ENCODE measurements at regions not wholly inside any gene's neighbourhood (a gene's known extent, or its start where the extent isn't known, plus 50 kb on each side); places are given as distances from the start of the nearest gene placed in this dataset.
A peak's percentile ranks its signal among the peaks of the same experiment; 100 is the strongest.

- DNase-seq (ENCODE audit: low spot score): no peak
- Histone ChIP-seq H2BK12ac (ENCODE audit: low read length) (no peak overlapping the region), H3K27me3 (ENCODE audit: control insufficient read depth in 3 of 3, insufficient read depth in 3 of 3, low read depth in 1 of 3, low read length in 3 of 3) (no peaks in the 10 kb centered on the region), H3K27ac (replicated peaks; ENCODE audit: low read length) (no peak overlapping the region), H3K79me1 (ENCODE audit: low read depth, low read length) (no peaks in the 10 kb centered on the region), H3K4me2 (ENCODE audit: insufficient read depth, low read length, poor library complexity, severe bottlenecking) (no peak overlapping the region), H3K9me3 (replicated peaks in 1 of 2; ENCODE audit: control insufficient read depth in 2 of 2, insufficient read depth in 1 of 2, low read depth in 1 of 2, low read length in 2 of 2) (no peaks in the 10 kb centered on the region), H3K4me1 (ENCODE audit: control insufficient read depth in 2 of 2, insufficient read depth in 1 of 2, low read depth in 1 of 2, low read length in 2 of 2) (peaks cover 0 to 2% of the 10 kb centered on the region in 2 donors), H2BK120ac (ENCODE audit: low read depth, low read length) (no peak overlapping the region), H3K4ac (ENCODE audit: low read length) (no peak overlapping the region), H2AK5ac (ENCODE audit: low read depth, low read length) (no peak overlapping the region), H4K8ac (ENCODE audit: low read depth, low read length) (no peak overlapping the region), H3K14ac (ENCODE audit: low read length) (no peak overlapping the region), H3K4me3 (ENCODE audit: low read length in 2 of 2) (no peak overlapping the region), H4K91ac (ENCODE audit: low read depth, low read length, poor library complexity) (no peak overlapping the region), H3K23ac (ENCODE audit: low read depth, low read length, poor library complexity) (no peak overlapping the region), H3K18ac (ENCODE audit: low read length) (no peak overlapping the region), H2BK5ac (ENCODE audit: low read length) (no peak overlapping the region), H2BK15ac (ENCODE audit: low read length) (no peak overlapping the region), H3K36me3 (replicated peaks in 1 of 2; ENCODE audit: control insufficient read depth in 2 of 2, insufficient read depth in 2 of 2, low read length in 2 of 2) (no peaks in the 10 kb centered on the region), H3K9ac (ENCODE audit: low read depth, low read length, poor library complexity) (no peak overlapping the region), H2AFZ (ENCODE audit: low read length) (no peak overlapping the region)
- no CpG with 5 or more reads among the region's 6 CpGs for WGBS, 2 donors (ENCODE audit: extremely low coverage in 2 of 2, insufficient read length in 2 of 2, insufficient replicate concordance in 1 of 2)
These were observed 1103.1 kb upstream of the TENM3 start for GRCh38 chr4:181140037-181140603.

GRCh38 chr4:181143250-181143854 lies 1099.8 kb upstream of the TENM3 start:
- no peak overlapping the region for H3K23ac ChIP-seq (ENCODE audit: low read depth, low read length, poor library complexity)

GRCh38 chr4:181146051-181146450 lies 1097.2 kb upstream of the TENM3 start:
- Histone ChIP-seq H2AK5ac (ENCODE audit: low read depth, low read length) (no peak overlapping the region), H2BK15ac (ENCODE audit: low read length) (no peak overlapping the region), H3K4me1 (ENCODE audit: control insufficient read depth in 2 of 2, insufficient read depth in 1 of 2, low read depth in 1 of 2, low read length in 2 of 2) (peaks cover 0 to 4% of the 10 kb centered on the region in 2 donors), H3K9ac (ENCODE audit: low read depth, low read length, poor library complexity) (no peak overlapping the region), H3K27me3 (ENCODE audit: control insufficient read depth in 3 of 3, insufficient read depth in 3 of 3, low read depth in 1 of 3, low read length in 3 of 3) (no peaks in the 10 kb centered on the region), H3K27ac (replicated peaks; ENCODE audit: low read length) (no peak overlapping the region), H4K8ac (ENCODE audit: low read depth, low read length) (no peak overlapping the region), H3K4ac (ENCODE audit: low read length) (no peak overlapping the region), H3K18ac (ENCODE audit: low read length) (no peak overlapping the region), H3K79me1 (ENCODE audit: low read depth, low read length) (no peaks in the 10 kb centered on the region), H2AFZ (ENCODE audit: low read length) (no peak overlapping the region), H4K91ac (ENCODE audit: low read depth, low read length, poor library complexity) (no peak overlapping the region), H2BK12ac (ENCODE audit: low read length) (no peak overlapping the region), H3K4me2 (ENCODE audit: insufficient read depth, low read length, poor library complexity, severe bottlenecking) (no peak overlapping the region), H2BK120ac (ENCODE audit: low read depth, low read length) (no peak overlapping the region), H3K4me3 (ENCODE audit: low read length in 2 of 2) (no peak overlapping the region), H3K14ac (ENCODE audit: low read length) (no peak overlapping the region), H3K9me3 (replicated peaks in 1 of 2; ENCODE audit: control insufficient read depth in 2 of 2, insufficient read depth in 1 of 2, low read depth in 1 of 2, low read length in 2 of 2) (peaks cover 0 to 8% of the 10 kb centered on the region in 2 donors), H2BK5ac (ENCODE audit: low read length) (no peak overlapping the region), H3K23ac (ENCODE audit: low read depth, low read length, poor library complexity) (no peak overlapping the region), H3K36me3 (replicated peaks in 1 of 2; ENCODE audit: control insufficient read depth in 2 of 2, insufficient read depth in 2 of 2, low read length in 2 of 2) (no peaks in the 10 kb centered on the region)
- no peak for DNase-seq (ENCODE audit: low spot score)
- no CpG with 5 or more reads among the region's 1 CpG for WGBS, 2 donors (ENCODE audit: extremely low coverage in 2 of 2, insufficient read length in 2 of 2, insufficient replicate concordance in 1 of 2)

More at GRCh38 chr4:181143250-181143854, 1099.8 kb upstream of the TENM3 start:
- no peak overlapping the region for H2BK15ac ChIP-seq (ENCODE audit: low read length)
- no peak overlapping the region for H2BK5ac ChIP-seq (ENCODE audit: low read length)
- no peaks in the 10 kb centered on the region for H3K36me3 ChIP-seq (replicated peaks in 1 of 2; ENCODE audit: control insufficient read depth in 2 of 2, insufficient read depth in 2 of 2, low read length in 2 of 2)
- no peak overlapping the region for H3K14ac ChIP-seq (ENCODE audit: low read length)
- no peak overlapping the region for H3K4ac ChIP-seq (ENCODE audit: low read length)
- H3K4me2 ChIP-seq (ENCODE audit: insufficient read depth, low read length, poor library complexity, severe bottlenecking): no peak overlapping the region
- H3K4me1 ChIP-seq (ENCODE audit: control insufficient read depth in 2 of 2, insufficient read depth in 1 of 2, low read depth in 1 of 2, low read length in 2 of 2): no peaks in the 10 kb centered on the region
- H2AFZ ChIP-seq (ENCODE audit: low read length): no peak overlapping the region
- no peak overlapping the region for H3K27ac ChIP-seq (replicated peaks; ENCODE audit: low read length)
- H4K8ac ChIP-seq (ENCODE audit: low read depth, low read length): no peak overlapping the region
- no peak overlapping the region for H3K9ac ChIP-seq (ENCODE audit: low read depth, low read length, poor library complexity)
- no CpG with 5 or more reads among the region's 7 CpGs for WGBS, 2 donors (ENCODE audit: extremely low coverage in 2 of 2, insufficient read length in 2 of 2, insufficient replicate concordance in 1 of 2)
- peaks cover 0 to 8% of the 10 kb centered on the region in 2 donors for H3K9me3 ChIP-seq (replicated peaks in 1 of 2; ENCODE audit: control insufficient read depth in 2 of 2, insufficient read depth in 1 of 2, low read depth in 1 of 2, low read length in 2 of 2)
- no peak overlapping the region for H2AK5ac ChIP-seq (ENCODE audit: low read depth, low read length)
- no peaks in the 10 kb centered on the region for H3K27me3 ChIP-seq (ENCODE audit: control insufficient read depth in 3 of 3, insufficient read depth in 3 of 3, low read depth in 1 of 3, low read length in 3 of 3)
- H3K4me3 ChIP-seq (ENCODE audit: low read length in 2 of 2): no peak overlapping the region
- no peak overlapping the region for H4K91ac ChIP-seq (ENCODE audit: low read depth, low read length, poor library complexity)
- H2BK12ac ChIP-seq (ENCODE audit: low read length): no peak overlapping the region
- DNase-seq (ENCODE audit: low spot score): peak; percentile 84
- no peak overlapping the region for H2BK120ac ChIP-seq (ENCODE audit: low read depth, low read length)
- H3K18ac ChIP-seq (ENCODE audit: low read length): no peak overlapping the region
- no peaks in the 10 kb centered on the region for H3K79me1 ChIP-seq (ENCODE audit: low read depth, low read length)

- no peak overlapping the region for H2BK120ac ChIP-seq (ENCODE audit: low read depth, low read length)
These were observed 1095.7 kb upstream of the TENM3 start for GRCh38 chr4:181147416-181147951.

More at GRCh38 chr4:181147416-181147951, 1095.7 kb upstream of the TENM3 start:
- peak overlapping the region; percentile 25 for H2AFZ ChIP-seq (ENCODE audit: low read length)
- H4K91ac ChIP-seq (ENCODE audit: low read depth, low read length, poor library complexity): no peak overlapping the region
- no peak overlapping the region for H3K27ac ChIP-seq (replicated peaks; ENCODE audit: low read length)
- peaks cover 0 to 4% of the 10 kb centered on the region in 2 donors for H3K4me1 ChIP-seq (ENCODE audit: control insufficient read depth in 2 of 2, insufficient read depth in 1 of 2, low read depth in 1 of 2, low read length in 2 of 2)
- no CpG with 5 or more reads among the region's 13 CpGs for WGBS, 2 donors (ENCODE audit: extremely low coverage in 2 of 2, insufficient read length in 2 of 2, insufficient replicate concordance in 1 of 2)
- H2AK5ac ChIP-seq (ENCODE audit: low read depth, low read length): no peak overlapping the region
- H3K4me2 ChIP-seq (ENCODE audit: insufficient read depth, low read length, poor library complexity, severe bottlenecking): no peak overlapping the region
- DNase-seq (ENCODE audit: low spot score): no peak
- no peak overlapping the region for H3K4me3 ChIP-seq (ENCODE audit: low read length in 2 of 2)
- H3K9ac ChIP-seq (ENCODE audit: low read depth, low read length, poor library complexity): no peak overlapping the region
- no peak overlapping the region for H2BK5ac ChIP-seq (ENCODE audit: low read length)
- no peak overlapping the region for H2BK15ac ChIP-seq (ENCODE audit: low read length)
- peaks cover 0 to 8% of the 10 kb centered on the region in 2 donors for H3K9me3 ChIP-seq (replicated peaks in 1 of 2; ENCODE audit: control insufficient read depth in 2 of 2, insufficient read depth in 1 of 2, low read depth in 1 of 2, low read length in 2 of 2)
- H3K4ac ChIP-seq (ENCODE audit: low read length): no peak overlapping the region
- no peak overlapping the region for H3K23ac ChIP-seq (ENCODE audit: low read depth, low read length, poor library complexity)
- H3K79me1 ChIP-seq (ENCODE audit: low read depth, low read length): no peaks in the 10 kb centered on the region
- no peak overlapping the region for H2BK12ac ChIP-seq (ENCODE audit: low read length)
- no peak overlapping the region for H3K14ac ChIP-seq (ENCODE audit: low read length)
- H3K36me3 ChIP-seq (replicated peaks in 1 of 2; ENCODE audit: control insufficient read depth in 2 of 2, insufficient read depth in 2 of 2, low read length in 2 of 2): no peaks in the 10 kb centered on the region
- no peak overlapping the region for H4K8ac ChIP-seq (ENCODE audit: low read depth, low read length)
- no peak overlapping the region for H3K18ac ChIP-seq (ENCODE audit: low read length)
- no peaks in the 10 kb centered on the region for H3K27me3 ChIP-seq (ENCODE audit: control insufficient read depth in 3 of 3, insufficient read depth in 3 of 3, low read depth in 1 of 3, low read length in 3 of 3)

Measured in neuronal stem cell (in vitro differentiated cells).